HG03097 (cell line): ENCODE measurements at regions not wholly inside any gene's neighbourhood (a gene's known extent, or its start where the extent isn't known, plus 50 kb on each side); places are given as distances from the start of the nearest gene placed in this dataset.

Experiments
- ATAC-seq: cut with Tn5 transposase; IDR thresholded peaks from one replicate; pipeline ENCODE4 v1.9.1; 2021; ENCODE audit not compliant: unreplicated experiment, low FRiP score

- ATAC-seq: no peak
Observed at GRCh38 chr6:21802175-21802822, 208.7 kb downstream of the SOX4 start.

GRCh38 chr6:21804941-21805610, 211.5 kb downstream of the SOX4 start:
- no peak for ATAC-seq

DNA sequence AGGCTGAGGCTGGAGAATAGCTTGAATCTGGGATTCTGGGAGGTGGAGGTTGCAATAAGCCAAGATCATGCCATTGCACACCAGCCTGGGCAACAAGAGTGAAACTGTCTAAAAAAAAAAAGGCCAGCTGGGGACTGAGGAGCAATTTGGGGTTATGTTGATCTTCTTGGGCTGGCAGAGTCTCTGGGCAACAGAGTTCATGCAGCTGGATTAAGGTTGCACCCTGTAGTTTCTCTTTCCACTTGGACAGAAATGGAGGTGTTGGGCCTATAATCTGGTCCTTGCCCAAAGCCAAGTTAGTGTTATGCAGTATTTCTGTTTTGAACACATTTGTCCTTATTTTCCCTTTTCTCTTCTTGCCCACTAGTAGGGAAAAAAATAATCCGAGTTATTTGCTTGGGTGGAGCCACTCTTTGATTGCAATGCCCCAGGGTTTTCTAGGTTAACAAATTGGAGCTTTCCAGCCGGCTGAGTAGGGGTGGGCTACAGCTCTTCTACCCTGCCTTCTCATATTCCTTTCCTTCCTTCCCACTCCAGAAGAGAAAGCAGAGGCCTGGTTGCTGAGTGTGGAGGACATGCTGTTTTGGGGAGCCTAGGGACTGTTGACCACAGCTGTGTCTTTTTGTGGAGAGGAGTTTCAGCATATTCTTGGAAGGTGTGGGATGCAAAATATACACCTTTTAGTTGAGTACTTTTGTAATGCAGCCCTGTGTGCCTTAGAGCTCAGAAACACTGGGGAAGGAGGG, 213.9 kb downstream of the SOX4 start:
- ATAC-seq: no peak

- no peak for ATAC-seq
Observed at GRCh38 chr6:21808045-21808470, 214.5 kb downstream of the SOX4 start.

GRCh38 chr6:21808551-21809242, 215.1 kb downstream of the SOX4 start:
- no peak for ATAC-seq

DNA sequence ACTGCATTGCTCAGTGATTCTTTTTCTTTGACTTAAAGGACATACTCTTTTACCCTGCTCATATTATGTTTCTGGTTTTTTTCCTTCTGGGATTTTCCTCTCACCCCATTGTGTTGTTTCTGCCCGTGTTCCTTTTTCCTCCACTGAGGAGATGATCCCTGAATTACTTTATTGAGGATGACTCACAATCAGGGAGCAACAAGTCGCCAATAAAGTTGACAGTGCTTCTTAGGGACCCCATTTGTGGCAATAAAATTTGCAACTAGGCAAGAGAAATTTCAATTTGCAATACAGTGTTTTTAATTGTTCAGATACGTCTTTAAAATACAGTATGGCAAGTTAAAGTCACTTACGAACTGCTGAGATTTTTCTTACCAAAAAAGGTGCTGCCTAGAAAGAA, 217.9 kb downstream of the SOX4 start:
- no peak for ATAC-seq

GRCh38 chr6:21816231-21816630, 222.7 kb downstream of the SOX4 start:
- ATAC-seq: no peak

DNA sequence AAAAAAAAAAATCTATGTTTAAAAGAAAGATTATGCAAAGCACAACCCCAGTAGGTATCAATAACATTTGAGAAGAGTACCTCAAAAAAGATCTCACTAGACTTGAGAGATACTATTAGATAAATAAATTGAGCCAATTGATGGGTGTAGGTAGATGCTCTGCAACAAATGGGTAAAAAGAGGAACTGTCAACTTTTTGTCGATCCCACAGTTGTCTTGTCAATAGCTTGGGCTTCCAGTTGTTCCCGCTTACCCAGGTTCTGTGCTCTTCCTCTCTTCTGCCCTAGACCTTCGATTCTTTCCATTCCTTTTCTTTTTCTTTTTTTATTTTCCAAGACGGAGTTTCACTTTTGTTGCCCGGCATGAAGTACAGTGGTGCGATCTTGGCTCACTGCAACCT, 226.9 kb downstream of the SOX4 start:
- no peak for ATAC-seq

- no peak for ATAC-seq
Observed at GRCh38 chr6:21823371-21823770, 229.8 kb downstream of the SOX4 start.

- ATAC-seq: no peak
Observed at GRCh38 chr6:21824431-21825177, 231.1 kb downstream of the SOX4 start.

DNA sequence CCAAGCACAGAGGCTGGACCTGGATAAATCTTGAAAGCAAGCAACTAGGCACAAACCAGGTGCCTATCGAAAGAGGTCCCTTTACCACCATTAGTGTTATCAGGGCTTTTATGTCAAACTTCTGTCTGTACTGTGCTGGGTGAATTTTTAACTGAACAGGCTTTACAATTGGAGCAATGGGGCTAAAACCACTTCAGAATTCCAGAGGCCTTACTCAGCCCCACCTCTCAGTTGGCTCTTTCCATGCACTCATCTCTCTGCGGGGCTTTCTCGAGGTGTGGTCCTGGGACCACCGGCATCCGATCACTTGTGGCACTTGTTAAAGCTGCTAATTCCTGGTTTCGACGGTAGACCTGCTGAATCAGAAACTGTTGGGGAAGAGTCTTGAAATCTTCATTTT, 232.5 kb downstream of the SOX4 start:
- no peak for ATAC-seq

DNA sequence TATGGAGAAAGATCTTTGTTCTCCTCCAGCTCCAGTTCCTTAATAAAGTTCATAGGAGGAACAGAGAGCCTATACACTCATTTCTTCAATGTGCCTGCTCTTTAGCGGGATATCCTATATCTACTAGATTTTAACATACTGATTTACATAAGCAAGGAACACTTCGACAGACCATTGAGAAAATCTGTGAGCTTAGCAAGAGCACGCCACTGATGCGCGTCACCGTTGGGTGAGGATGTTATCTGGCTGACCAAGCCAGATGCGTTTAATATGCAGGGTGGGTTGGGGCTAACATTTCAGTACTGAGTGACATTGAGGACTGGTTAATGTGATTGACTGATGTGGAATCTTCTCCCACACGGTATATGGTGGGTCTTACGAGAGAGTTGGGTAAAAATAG, 233.4 kb downstream of the SOX4 start:
- no peak for ATAC-seq

- ATAC-seq: no peak
Observed at GRCh38 chr6:21827425-21828202, 234.1 kb downstream of the SOX4 start.

DNA sequence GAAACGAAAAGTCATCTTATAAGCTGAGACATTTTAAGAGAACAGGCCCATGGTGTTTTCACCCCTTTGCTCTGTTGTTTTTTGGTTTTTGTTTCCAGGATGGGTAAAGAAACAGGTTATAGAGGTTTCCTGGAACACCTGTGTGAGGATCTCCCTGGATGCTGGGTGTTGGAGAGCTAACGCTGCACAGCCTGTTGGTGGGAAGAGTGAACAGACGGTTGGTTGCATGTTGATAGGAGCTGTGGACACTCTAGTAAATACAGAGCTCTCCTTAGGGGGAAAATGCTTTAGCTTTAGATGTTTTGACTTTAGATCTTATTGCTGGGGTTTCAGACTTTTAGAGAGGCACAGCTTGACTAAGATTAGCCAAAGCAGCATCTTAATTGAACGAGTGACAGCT, 235.2 kb downstream of the SOX4 start:
- ATAC-seq: no peak

- no peak for ATAC-seq
Observed at GRCh38 chr6:21829126-21829525, 235.6 kb downstream of the SOX4 start.

DNA sequence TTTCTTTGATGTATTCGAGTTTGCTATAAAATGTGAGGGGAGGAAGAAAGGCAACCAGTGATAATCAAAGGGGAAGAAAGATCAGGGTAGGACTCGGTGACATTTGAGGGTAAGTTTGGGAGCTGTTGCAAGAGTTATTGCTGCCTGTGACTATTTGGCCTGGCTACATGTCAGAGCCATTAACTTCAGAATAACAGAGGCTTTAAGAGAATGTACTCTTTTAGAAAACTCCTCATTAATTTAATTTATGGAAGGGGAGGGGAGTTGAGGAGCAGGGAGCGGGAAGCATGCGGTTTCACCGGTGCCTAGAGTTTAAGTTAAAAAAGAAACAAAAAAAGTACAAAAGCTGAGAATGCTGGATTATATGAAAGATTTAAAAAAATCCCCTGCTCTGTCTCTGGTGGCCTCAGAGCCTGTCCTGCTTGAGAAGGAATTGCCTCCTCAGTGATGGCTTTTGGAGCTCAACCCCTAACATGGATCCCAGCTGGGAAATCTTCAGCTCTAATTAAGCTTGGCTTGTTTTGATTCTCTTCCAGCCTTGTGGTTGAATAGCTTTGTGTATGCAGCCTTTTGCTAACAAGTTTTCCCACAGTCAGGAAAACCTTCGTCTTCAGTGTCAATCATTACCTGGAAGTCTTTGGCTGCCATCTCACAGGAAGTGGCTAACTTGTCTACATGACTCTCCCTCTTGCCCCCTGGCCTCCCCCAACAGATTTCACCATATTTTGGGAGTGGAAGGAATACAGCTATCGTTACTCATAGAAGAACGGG, 238.2 kb downstream of the SOX4 start:
- no peak for ATAC-seq

DNA sequence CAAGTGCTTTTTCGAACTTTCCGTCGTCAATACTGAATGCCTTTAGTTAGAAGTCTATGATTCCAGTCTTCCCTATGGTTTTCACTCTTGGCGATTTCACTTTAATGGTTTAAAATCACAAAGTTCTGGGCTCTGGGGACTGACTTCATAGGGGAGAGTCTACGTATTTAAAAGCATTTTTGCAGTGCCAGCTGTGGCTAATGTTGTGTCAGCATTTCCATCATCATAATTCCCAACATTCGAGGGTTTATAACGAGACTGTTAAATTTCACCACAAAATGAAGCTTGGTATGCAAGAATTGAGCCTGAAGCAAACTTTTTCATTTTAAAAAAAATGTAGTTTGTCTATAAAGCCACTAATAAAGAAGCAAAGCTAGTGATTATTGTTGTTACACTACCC, 242.7 kb downstream of the SOX4 start:
- no peak for ATAC-seq

- ATAC-seq: no peak
Observed at GRCh38 chr6:21836772-21837425, 243.3 kb downstream of the SOX4 start.

DNA sequence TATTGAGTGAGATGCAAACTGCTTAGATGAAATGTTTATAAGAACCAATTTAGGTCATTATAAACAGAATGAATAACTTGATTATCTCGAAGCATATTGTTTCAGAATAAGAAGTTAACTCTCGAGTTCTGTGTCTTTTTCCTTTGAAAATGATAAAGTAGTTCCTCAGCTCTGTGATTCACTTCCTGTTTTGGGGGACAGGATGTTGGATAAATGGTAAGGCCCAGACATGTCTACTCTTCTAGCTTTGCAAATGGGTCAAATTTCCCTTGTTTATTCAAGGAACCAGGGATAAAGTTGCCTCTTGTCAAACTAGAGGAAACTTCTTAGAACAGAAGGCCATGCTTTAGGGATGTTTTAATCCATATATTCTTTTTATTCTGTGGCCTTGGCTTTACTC, 246.9 kb downstream of the SOX4 start:
- ATAC-seq: no peak
